ENCODE measurements at regions not wholly inside any gene's neighbourhood (a gene's known extent, or its start where the extent isn't known, plus 50 kb on each side); places are given as distances from the start of the nearest gene placed in this dataset.
A peak's percentile ranks its signal among the peaks of the same experiment; 100 is the strongest.

GRCh38 chr9:26244661-26245451 is 566.6 kb upstream of the TUSC1 start:
- TF ChIP-seq CTCF (IDR thresholded peaks at IDR 0.05; ENCODE audit: insufficient read depth, low read length, poor library complexity, severe bottlenecking): no peak
- DNase-seq (ENCODE audit: low read depth): peak; percentile 63
- Histone ChIP-seq H3K27me3 (ENCODE audit: control insufficient read depth, insufficient read depth, low read length) (no peaks in the 10 kb centered on the region), H3K4me3 (ENCODE audit: low read depth, low read length) (no peak overlapping the region), H3K36me3 (ENCODE audit: control insufficient read depth, insufficient read depth, low read length) (no peaks in the 10 kb centered on the region)

- DNase-seq (ENCODE audit: low read depth): no peak
- H3K27me3 ChIP-seq (ENCODE audit: control insufficient read depth, insufficient read depth, low read length): no peaks in the 10 kb centered on the region
- H3K36me3 ChIP-seq (ENCODE audit: control insufficient read depth, insufficient read depth, low read length): no peaks in the 10 kb centered on the region
- TF ChIP-seq CTCF (IDR thresholded peaks at IDR 0.05; ENCODE audit: insufficient read depth, low read length, poor library complexity, severe bottlenecking): no peak
- H3K4me3 ChIP-seq (ENCODE audit: low read depth, low read length): no peak overlapping the region
These were observed 565.5 kb upstream of the TUSC1 start for GRCh38 chr9:26243726-26244125.

GRCh38 chr9:26243029-26243697 is 564.9 kb upstream of the TUSC1 start:
- DNase-seq (ENCODE audit: low read depth): no peak
- TF ChIP-seq CTCF (IDR thresholded peaks at IDR 0.05; ENCODE audit: insufficient read depth, low read length, poor library complexity, severe bottlenecking): no peak
- no peaks in the 10 kb centered on the region for H3K36me3 ChIP-seq (ENCODE audit: control insufficient read depth, insufficient read depth, low read length)
- no peak overlapping the region for H3K4me3 ChIP-seq (ENCODE audit: low read depth, low read length)
- H3K27me3 ChIP-seq (ENCODE audit: control insufficient read depth, insufficient read depth, low read length): no peaks in the 10 kb centered on the region

- no peak for DNase-seq (ENCODE audit: low read depth)
- TF ChIP-seq CTCF (IDR thresholded peaks at IDR 0.05; ENCODE audit: insufficient read depth, low read length, poor library complexity, severe bottlenecking): no peak
- no peaks in the 10 kb centered on the region for H3K36me3 ChIP-seq (ENCODE audit: control insufficient read depth, insufficient read depth, low read length)
- H3K27me3 ChIP-seq (ENCODE audit: control insufficient read depth, insufficient read depth, low read length): no peaks in the 10 kb centered on the region
- H3K4me3 ChIP-seq (ENCODE audit: low read depth, low read length): no peak overlapping the region
These were observed 561.8 kb upstream of the TUSC1 start for GRCh38 chr9:26240020-26240419.

GRCh38 chr9:26237256-26237655 is 559.0 kb upstream of the TUSC1 start:
- no peak for DNase-seq (ENCODE audit: low read depth)
- no peak for TF ChIP-seq CTCF (IDR thresholded peaks at IDR 0.05; ENCODE audit: insufficient read depth, low read length, poor library complexity, severe bottlenecking)
- Histone ChIP-seq H3K36me3 (ENCODE audit: control insufficient read depth, insufficient read depth, low read length) (no peaks in the 10 kb centered on the region), H3K27me3 (ENCODE audit: control insufficient read depth, insufficient read depth, low read length) (no peaks in the 10 kb centered on the region), H3K4me3 (ENCODE audit: low read depth, low read length) (no peak overlapping the region)

All from kidney epithelial cell (primary cell).